Upper lobe of left lung (tissue), 4 donors: ENCODE measurements at regions not wholly inside any gene's neighbourhood (a gene's known extent, or its start where the extent isn't known, plus 50 kb on each side); places are given as distances from the start of the nearest gene placed in this dataset.

Experiments
- CTCF ChIP-seq, 6 experiments: fragments of 450-650 bp in 4 of 6; fragments of 200-600 bp in 2 of 6; sonication (generic) in 2 of 6; IDR thresholded peaks; one replicate each; pipeline ENCODE4 v1.5.1; 2016 to 2019; ENCODE audit warnings: antibody characterized with exemption in 6 of 6
- POLR2A ChIP-seq, 4 donors: fragments of 450-650 bp; IDR thresholded peaks; one replicate each; pipeline ENCODE4 v1.5.1; 2016 to 2017; ENCODE audit warnings: antibody characterized with exemption in 4 of 4, mild to moderate bottlenecking in 2 of 4
- POLR2AphosphoS5 ChIP-seq, 2 donors: sonication (generic); formaldehyde crosslinking; IDR thresholded peaks; one replicate each; pipeline ENCODE4 v1.5.1; 2017; ENCODE audit warnings: antibody characterized with exemption in 2 of 2

GRCh38 chr1:235004276-235004675 lies 124.4 kb downstream of the TOMM20 start:
- TF ChIP-seq POLR2A (IDR thresholded peaks at IDR 0.05), result no peak
- TF ChIP-seq CTCF (IDR thresholded peaks at IDR 0.05), result no peak
- TF ChIP-seq POLR2AphosphoS5 (IDR thresholded peaks at IDR 0.05), result no peak
